Caco-2 (cell line): ENCODE measurements at regions not wholly inside any gene's neighbourhood (a gene's known extent, or its start where the extent isn't known, plus 50 kb on each side); places are given as distances from the start of the nearest gene placed in this dataset.

Experiments
- BruUV-seq: library from RNA; stranded (reverse); fragments of 400-500 nt; replicated peaks from 2 replicates; lab custom pipeline; 2021; lab: Mats Ljungman, UMichigan
- CTCF ChIA-PET: fragments of 300-600 bp; sonication (Branson Sonifier 250); formaldehyde crosslinking; loops from one replicate; lab custom pipeline; 2022; ENCODE audit warnings: antibody characterized with exemption; lab: Charles Lee
- POLR2A ChIA-PET: fragments of 300-600 bp; sonication (Branson Sonifier 250); formaldehyde crosslinking; loops from one replicate; lab custom pipeline; 2022; ENCODE audit warnings: antibody characterized with exemption; lab: Charles Lee
- DNase-seq, 2 experiments: peaks; one replicate each; pipeline versions ENCODE4 v3.0.0 to v3.0.0-alpha.2; 2020 to 2022
- H3K27me3 ChIP-seq: replicated peaks from 2 replicates; pipeline ENCODE4 v1.6.0; 2011; ENCODE audit warnings: low read length; ENCODE audit not compliant: control insufficient read depth, insufficient read depth
- H3K36me3 ChIP-seq: 2 replicates; pipeline ENCODE4 v1.5.1; 2011; ENCODE audit warnings: low read length; ENCODE audit not compliant: control insufficient read depth, insufficient read depth
- H3K4me1 ChIP-seq: fragments of 250-450 bp; sonication (Bioruptor Pico); 2 replicates; pipeline ENCODE4 v1.5.1; 2020; ENCODE audit warnings: mild to moderate bottlenecking
- H3K4me3 ChIP-seq: 2 replicates; pipeline ENCODE4 v1.5.1; 2011; ENCODE audit warnings: low read depth, mild to moderate bottlenecking, control low read depth, low read length
- H3K9me3 ChIP-seq: fragments of 250-450 bp; sonication (Bioruptor Pico); 2 replicates; pipeline ENCODE4 v1.5.1; 2020; ENCODE audit warnings: mild to moderate bottlenecking, moderate library complexity
- H3K27ac Mint-ChIP-seq: one replicate; pipeline ENCODE4 v1.8.0; 2022; ENCODE audit warnings: mixed read lengths; ENCODE audit not compliant: unreplicated experiment
- H3K27me3 Mint-ChIP-seq: one replicate; pipeline ENCODE4 v1.8.0; 2022; ENCODE audit warnings: mixed read lengths; ENCODE audit not compliant: insufficient read depth, unreplicated experiment
- H3K36me3 Mint-ChIP-seq: one replicate; pipeline ENCODE4 v1.8.0; 2022; ENCODE audit warnings: mild to moderate bottlenecking, mixed read lengths; ENCODE audit not compliant: insufficient read depth, unreplicated experiment
- H3K4me1 Mint-ChIP-seq: one replicate; pipeline ENCODE4 v1.8.0; 2022; ENCODE audit warnings: low read depth, mixed read lengths; ENCODE audit not compliant: unreplicated experiment
- H3K4me3 Mint-ChIP-seq: one replicate; pipeline ENCODE4 v1.8.0; 2022; ENCODE audit warnings: mild to moderate bottlenecking, moderate library complexity, mixed read lengths; ENCODE audit not compliant: unreplicated experiment
- H3K9me3 Mint-ChIP-seq: one replicate; pipeline ENCODE4 v1.8.0; 2022; ENCODE audit warnings: mixed read lengths; ENCODE audit not compliant: unreplicated experiment
- CTCF ChIP-seq, 2 experiments: fragments of 200-600 bp in 1 of 2; IDR thresholded peaks; 1 replicate in 1 of 2; 2 replicates in 1 of 2; pipeline versions ENCODE4 v1.5.1 to v1.8.0; 2011 to 2022; ENCODE audit warnings: antibody characterized with exemption in 1 of 2, control low read depth in 1 of 2, inconsistent platforms in 1 of 2, low read depth in 1 of 2, low read length in 1 of 2, mild to moderate bottlenecking in 1 of 2, moderate library complexity in 1 of 2; ENCODE audit not compliant: insufficient read depth in 1 of 2, severe bottlenecking in 1 of 2, unreplicated experiment in 1 of 2
- intact Hi-C: fragments of 100-400 bp; cut with micrococcal nuclease; formaldehyde crosslinking; loops from one replicate; pipeline ENCODE4 v1.10.0; 2022; ENCODE audit not compliant: unreplicated experiment

DNA sequence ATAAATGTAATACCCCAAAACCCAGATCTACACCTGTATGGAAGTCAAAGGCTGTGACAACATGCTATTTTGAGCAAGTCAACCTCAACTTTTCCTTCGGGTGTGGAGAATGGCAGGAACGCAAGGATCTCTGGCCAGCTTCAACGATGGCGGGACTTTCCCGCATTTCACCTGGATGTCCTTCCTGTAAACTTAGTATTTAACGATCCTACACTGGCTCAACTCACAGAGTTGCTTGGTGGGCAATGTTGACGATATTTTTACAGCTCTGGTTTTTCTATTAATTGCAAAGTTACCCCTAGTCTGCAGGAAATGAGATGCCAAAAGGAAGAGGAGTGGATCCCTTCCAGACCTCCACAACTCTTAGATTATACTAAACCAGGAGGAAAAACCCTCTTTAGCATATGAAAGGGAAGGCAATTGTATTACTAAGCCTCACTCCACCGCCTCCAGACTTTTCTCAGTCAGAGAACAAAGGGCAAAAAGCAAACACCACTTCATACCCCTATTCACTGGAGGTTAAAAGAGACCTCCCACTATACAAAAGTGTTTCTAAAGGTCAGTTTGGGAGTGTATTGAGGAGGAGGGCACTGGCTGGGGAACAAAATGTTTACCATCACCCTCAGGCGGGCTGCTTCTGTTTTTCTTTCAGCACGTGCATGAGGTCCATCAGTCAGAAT, 56.5 kb upstream of the ACVR1 start:
- Mint-ChIP-seq H3K4me3 (no peak overlapping the region), H3K36me3 (no peaks in the 10 kb centered on the region), H3K9me3 (no peaks in the 10 kb centered on the region), H3K27ac (peak overlapping the region; percentile 29), H3K27me3 (no peaks in the 10 kb centered on the region), H3K4me1 (peaks cover 38% of the 10 kb centered on the region)
- intact Hi-C loops, result no loop called here
- no TSS peak for BruUV-seq
- TF ChIP-seq CTCF (IDR thresholded peaks at IDR 0.05; ENCODE audit: insufficient read depth in 1 of 2, low read depth in 1 of 2, low read length in 1 of 2, severe bottlenecking in 1 of 2, unreplicated experiment in 1 of 2), result no peak
- CTCF ChIA-PET, result no interaction called here
- no peaks in the 10 kb centered on the region for H3K9me3 ChIP-seq
- DNase-seq, result peak in 1 of 2 experiments; percentile 46
- POLR2A ChIA-PET, result no interaction called here
- H3K4me3 ChIP-seq, result no peak overlapping the region
- no peaks in the 10 kb centered on the region for H3K27me3 ChIP-seq
- H3K36me3 ChIP-seq, result no peaks in the 10 kb centered on the region
- peaks cover 29% of the 10 kb centered on the region for H3K4me1 ChIP-seq

GRCh38 chr2:157931542-157931941, 55.4 kb upstream of the ACVR1 start:
- H3K4me3 ChIP-seq, result no peak overlapping the region
- no peak for TF ChIP-seq CTCF (IDR thresholded peaks at IDR 0.05; ENCODE audit: insufficient read depth in 1 of 2, low read depth in 1 of 2, low read length in 1 of 2, severe bottlenecking in 1 of 2, unreplicated experiment in 1 of 2)
- H3K36me3 ChIP-seq, result no peaks in the 10 kb centered on the region
- no peak overlapping the region for H3K4me3 Mint-ChIP-seq
- no peaks in the 10 kb centered on the region for H3K9me3 Mint-ChIP-seq
- ChIA-PET POLR2A (no interaction called here), CTCF (no interaction called here)
- BruUV-seq, result no TSS peak
- H3K4me1 ChIP-seq, result peaks cover 29% of the 10 kb centered on the region
- no peaks in the 10 kb centered on the region for H3K27me3 Mint-ChIP-seq
- H3K27me3 ChIP-seq, result no peaks in the 10 kb centered on the region
- intact Hi-C loops, result no loop called here
- no peaks in the 10 kb centered on the region for H3K36me3 Mint-ChIP-seq
- no peak for DNase-seq
- H3K27ac Mint-ChIP-seq, result no peak overlapping the region
- peaks cover 38% of the 10 kb centered on the region for H3K4me1 Mint-ChIP-seq
- H3K9me3 ChIP-seq, result no peaks in the 10 kb centered on the region

- DNase-seq, result no peak
- peaks cover 27% of the 10 kb centered on the region for H3K4me1 ChIP-seq
- H3K4me3 ChIP-seq, result no peak overlapping the region
- Mint-ChIP-seq H3K4me1 (peaks cover 36% of the 10 kb centered on the region), H3K9me3 (no peaks in the 10 kb centered on the region), H3K27ac (no peak overlapping the region), H3K27me3 (no peaks in the 10 kb centered on the region), H3K4me3 (no peak overlapping the region), H3K36me3 (no peaks in the 10 kb centered on the region)
- H3K27me3 ChIP-seq, result no peaks in the 10 kb centered on the region
- no peaks in the 10 kb centered on the region for H3K9me3 ChIP-seq
- H3K36me3 ChIP-seq, result no peaks in the 10 kb centered on the region
- CTCF ChIA-PET, result no interaction called here
- TF ChIP-seq CTCF (IDR thresholded peaks at IDR 0.05; ENCODE audit: insufficient read depth in 1 of 2, low read depth in 1 of 2, low read length in 1 of 2, severe bottlenecking in 1 of 2, unreplicated experiment in 1 of 2), result no peak
- intact Hi-C loops, result no loop called here
- no TSS peak for BruUV-seq
- POLR2A ChIA-PET, result no interaction called here
These were observed 54.6 kb upstream of the ACVR1 start for GRCh38 chr2:157930728-157931127.
